ENCODE measurements at regions not wholly inside any gene's neighbourhood (a gene's known extent, or its start where the extent isn't known, plus 50 kb on each side); places are given as distances from the start of the nearest gene placed in this dataset.

GRCh38 chr9:88892724-88893123 is 98.5 kb upstream of the S1PR3 start:
- Histone ChIP-seq H3K27me3 (no peaks in the 10 kb centered on the region), H3K4me3 (no peak overlapping the region), H3K4me1 (peaks cover 0 to 8% (median 0%) of the 10 kb centered on the region in 3 donors), H3K27ac (no peak overlapping the region), H3K9me3 (no peaks in the 10 kb centered on the region), H3K36me3 (no peaks in the 10 kb centered on the region)
- 23 to 39% methylated on average over 4 of the region's 4 CpGs for WGBS, 2 donors (ENCODE audit: low coverage in 1 of 2)
- ATAC-seq = no peak
- TF ChIP-seq EP300 (IDR thresholded peaks at IDR 0.05) = no peak
- no peak for TF ChIP-seq CTCF (IDR thresholded peaks at IDR 0.05)
- no peak for TF ChIP-seq POLR2A (IDR thresholded peaks at IDR 0.05)
- TF ChIP-seq POLR2AphosphoS5 (IDR thresholded peaks at IDR 0.05) = no peak

- H3K4me3 ChIP-seq = no peak overlapping the region
- no peaks in the 10 kb centered on the region for H3K9me3 ChIP-seq
- ATAC-seq = no peak
- no peaks in the 10 kb centered on the region for H3K27me3 ChIP-seq
- peaks cover 0 to 8% (median 0%) of the 10 kb centered on the region in 3 donors for H3K4me1 ChIP-seq
- H3K36me3 ChIP-seq = no peaks in the 10 kb centered on the region
- no peak overlapping the region for H3K27ac ChIP-seq
- no peak for TF ChIP-seq CTCF (IDR thresholded peaks at IDR 0.05)
- TF ChIP-seq POLR2AphosphoS5 (IDR thresholded peaks at IDR 0.05) = no peak
- TF ChIP-seq POLR2A (IDR thresholded peaks at IDR 0.05) = no peak
- TF ChIP-seq EP300 (IDR thresholded peaks at IDR 0.05) = no peak
These were observed 94.2 kb upstream of the S1PR3 start for GRCh38 chr9:88897081-88897480.

- H3K27ac ChIP-seq = no peak overlapping the region
- TF ChIP-seq CTCF (IDR thresholded peaks at IDR 0.05) (no peak), EP300 (IDR thresholded peaks at IDR 0.05) (no peak), POLR2AphosphoS5 (IDR thresholded peaks at IDR 0.05) (no peak), POLR2A (IDR thresholded peaks at IDR 0.05) (no peak)
- no peaks in the 10 kb centered on the region for H3K4me1 ChIP-seq
- no peak overlapping the region for H3K4me3 ChIP-seq
- 63 to 71% methylated on average over 5 of the region's 5 CpGs for WGBS, 2 donors (ENCODE audit: low coverage in 1 of 2)
- H3K36me3 ChIP-seq = no peaks in the 10 kb centered on the region
- no peaks in the 10 kb centered on the region for H3K9me3 ChIP-seq
- ATAC-seq = no peak
- no peaks in the 10 kb centered on the region for H3K27me3 ChIP-seq
These were observed 93.1 kb upstream of the S1PR3 start for GRCh38 chr9:88898039-88898720.

- Histone ChIP-seq H3K4me1 (no peaks in the 10 kb centered on the region), H3K4me3 (no peak overlapping the region), H3K27me3 (no peaks in the 10 kb centered on the region), H3K36me3 (no peaks in the 10 kb centered on the region), H3K9me3 (no peaks in the 10 kb centered on the region), H3K27ac (no peak overlapping the region)
- TF ChIP-seq POLR2A (IDR thresholded peaks at IDR 0.05) = no peak
- TF ChIP-seq EP300 (IDR thresholded peaks at IDR 0.05) = no peak
- TF ChIP-seq CTCF (IDR thresholded peaks at IDR 0.05) = no peak
- TF ChIP-seq POLR2AphosphoS5 (IDR thresholded peaks at IDR 0.05) = no peak
- no peak for ATAC-seq
- WGBS, 2 donors (ENCODE audit: low coverage in 1 of 2) = 68 to 92% methylated on average over 2 of the region's 2 CpGs
These were observed 85.8 kb upstream of the S1PR3 start for GRCh38 chr9:88905506-88905905.

- TF ChIP-seq POLR2A (IDR thresholded peaks at IDR 0.05) (no peak), CTCF (IDR thresholded peaks at IDR 0.05) (no peak), EP300 (IDR thresholded peaks at IDR 0.05) (no peak), POLR2AphosphoS5 (IDR thresholded peaks at IDR 0.05) (no peak)
- no peaks in the 10 kb centered on the region for H3K27me3 ChIP-seq
- H3K4me3 ChIP-seq = no peak overlapping the region
- WGBS, 2 donors (ENCODE audit: low coverage in 1 of 2) = 42 to 52% methylated on average over 2 of the region's 2 CpGs
- peak overlapping the region in 3 of 4 donors; percentile 21 to 58 (median 46) for H3K27ac ChIP-seq
- H3K4me1 ChIP-seq = peaks cover 0 to 19% (median 8%) of the 10 kb centered on the region in 3 donors
- no peaks in the 10 kb centered on the region for H3K36me3 ChIP-seq
- ATAC-seq = no peak
- no peaks in the 10 kb centered on the region for H3K9me3 ChIP-seq
These were observed 75.4 kb upstream of the S1PR3 start for GRCh38 chr9:88915916-88916315.

Data from gastroesophageal sphincter (tissue), 4 donors.